H7 (cell line): ENCODE measurements at regions not wholly inside any gene's neighbourhood (a gene's known extent, or its start where the extent isn't known, plus 50 kb on each side); places are given as distances from the start of the nearest gene placed in this dataset.
"Not testable (repeated sequence)": the region's sequence is repeated elsewhere in the genome, so short reads cannot be mapped to it uniquely, and the experiment has no call there.

Experiments used
- DNase-seq: peaks from one replicate; pipeline ENCODE4 v3.0.0; 2012
- H3K27me3 ChIP-seq: 2 replicates; pipeline ENCODE4 v1.6.0; 2011; ENCODE audit warnings: mild to moderate bottlenecking, low read length; ENCODE audit not compliant: control insufficient read depth, insufficient read depth
- H3K36me3 ChIP-seq: replicated peaks from 2 replicates; pipeline ENCODE4 v1.5.1; 2011; ENCODE audit warnings: low read length; ENCODE audit not compliant: control insufficient read depth, insufficient read depth
- H3K4me3 ChIP-seq: 2 replicates; pipeline ENCODE4 v1.5.1; 2011; ENCODE audit warnings: low read depth, mild to moderate bottlenecking, control low read depth, low read length, moderate library complexity; ENCODE audit not compliant: insufficient read depth

GRCh38 chr9:66738418-66738817 lies 162.1 kb upstream of the ZNF658 start:
- not testable (repeated sequence) for DNase-seq, H3K27me3 ChIP-seq, H3K4me3 ChIP-seq, H3K36me3 ChIP-seq

GRCh38 chr9:66740136-66740535 lies 160.4 kb upstream of the ZNF658 start:
- not testable (repeated sequence) for H3K4me3 ChIP-seq, DNase-seq, H3K36me3 ChIP-seq, H3K27me3 ChIP-seq

- DNase-seq, H3K36me3 ChIP-seq, H3K27me3 ChIP-seq, H3K4me3 ChIP-seq: not testable (repeated sequence)
Observed at GRCh38 chr9:66745846-66746245, 154.7 kb upstream of the ZNF658 start.

- H3K27me3 ChIP-seq, H3K4me3 ChIP-seq, DNase-seq, H3K36me3 ChIP-seq: not testable (repeated sequence)
Observed at GRCh38 chr9:66752324-66752923, 148.1 kb upstream of the ZNF658 start.

GRCh38 chr9:66759825-66760492 lies 140.6 kb upstream of the ZNF658 start:
- DNase-seq: not testable (repeated sequence)

GRCh38 chr9:66764799-66765493 lies 135.6 kb upstream of the ZNF658 start:
- not testable (repeated sequence) for H3K4me3 ChIP-seq, H3K27me3 ChIP-seq, DNase-seq, H3K36me3 ChIP-seq

More at GRCh38 chr9:66759825-66760492, 140.6 kb upstream of the ZNF658 start:
- H3K27me3 ChIP-seq, H3K36me3 ChIP-seq, H3K4me3 ChIP-seq: not testable (repeated sequence)

GRCh38 chr9:66765531-66765930 lies 135.0 kb upstream of the ZNF658 start:
- H3K36me3 ChIP-seq, DNase-seq, H3K27me3 ChIP-seq, H3K4me3 ChIP-seq: not testable (repeated sequence)

- not testable (repeated sequence) for DNase-seq, H3K4me3 ChIP-seq, H3K36me3 ChIP-seq, H3K27me3 ChIP-seq
Observed at GRCh38 chr9:66771504-66771903, 129.0 kb upstream of the ZNF658 start.

- H3K4me3 ChIP-seq, H3K27me3 ChIP-seq, H3K36me3 ChIP-seq, DNase-seq: not testable (repeated sequence)
Observed at GRCh38 chr9:66774618-66775017, 125.9 kb upstream of the ZNF658 start.

- DNase-seq, H3K4me3 ChIP-seq, H3K27me3 ChIP-seq: not testable (repeated sequence)
Observed at GRCh38 chr9:66779944-66780661, 120.4 kb upstream of the ZNF658 start.

GRCh38 chr9:66781240-66781639 lies 119.3 kb upstream of the ZNF658 start:
- H3K4me3 ChIP-seq, H3K27me3 ChIP-seq, H3K36me3 ChIP-seq, DNase-seq: not testable (repeated sequence)

More at GRCh38 chr9:66779944-66780661, 120.4 kb upstream of the ZNF658 start:
- not testable (repeated sequence) for H3K36me3 ChIP-seq

- H3K27me3 ChIP-seq, DNase-seq, H3K36me3 ChIP-seq, H3K4me3 ChIP-seq: not testable (repeated sequence)
Observed at GRCh38 chr9:66782010-66782409, 118.5 kb upstream of the ZNF658 start.

- DNase-seq, H3K36me3 ChIP-seq, H3K27me3 ChIP-seq, H3K4me3 ChIP-seq: not testable (repeated sequence)
Observed at GRCh38 chr9:66785603-66786002, 114.9 kb upstream of the ZNF658 start.

GRCh38 chr9:66791092-66791750 lies 109.3 kb upstream of the ZNF658 start:
- not testable (repeated sequence) for H3K36me3 ChIP-seq, H3K4me3 ChIP-seq, H3K27me3 ChIP-seq, DNase-seq
